ENCODE measurements at regions not wholly inside any gene's neighbourhood (a gene's known extent, or its start where the extent isn't known, plus 50 kb on each side); places are given as distances from the start of the nearest gene placed in this dataset.
"Not testable (repeated sequence)": the region's sequence is repeated elsewhere in the genome, so short reads cannot be mapped to it uniquely, and the experiment has no call there.

DNA sequence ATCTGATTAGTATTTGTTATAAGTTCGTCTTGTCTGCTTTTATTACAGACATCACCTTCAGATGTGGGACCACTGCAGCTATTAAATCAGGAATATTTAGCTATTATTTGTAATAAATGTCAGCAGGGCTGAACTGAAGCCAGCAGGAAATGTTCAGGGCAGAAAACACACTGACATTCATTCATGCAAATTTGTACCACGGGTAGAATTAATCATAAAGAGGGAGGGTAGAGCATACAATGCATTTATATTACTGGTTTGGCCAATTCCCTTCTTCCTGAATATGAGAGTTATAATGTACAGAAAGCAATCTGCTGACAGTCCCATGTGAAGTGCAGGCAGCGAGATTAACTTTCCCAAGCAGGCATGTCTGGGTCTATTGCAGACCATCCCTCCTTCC lies 117.3 kb upstream of the NUDT12 start:
- Histone ChIP-seq H4K20me1 (ENCODE audit: insufficient read depth, low read length) (no peaks in the 10 kb centered on the region), H3K9me3 (ENCODE audit: low read length) (no peaks in the 10 kb centered on the region), H3K27me3 (ENCODE audit: insufficient read depth, low read length) (no peaks in the 10 kb centered on the region), H3F3A (ENCODE audit: insufficient read depth, low read length) (no peaks in the 10 kb centered on the region), H3K4me3 (ENCODE audit: low read depth, low read length, poor library complexity, severe bottlenecking) (no peak overlapping the region), H3K9ac (ENCODE audit: low read length) (no peak overlapping the region), H3K4me2 (ENCODE audit: low read length) (no peak overlapping the region), H3K9me2 (ENCODE audit: low read depth, low read length) (no peaks in the 10 kb centered on the region), H2AFZ (ENCODE audit: low read length) (no peak overlapping the region), H3K4me1 (ENCODE audit: insufficient read depth, low read length, severe bottlenecking) (no peaks in the 10 kb centered on the region), H3K79me2 (ENCODE audit: insufficient read depth, low read length) (no peaks in the 10 kb centered on the region), H3K36me3 (ENCODE audit: insufficient read depth, low read length) (no peaks in the 10 kb centered on the region), H3K27ac (ENCODE audit: low read depth, low read length, poor library complexity, severe bottlenecking) (no peak overlapping the region)
- TF ChIP-seq, protein P1, sequence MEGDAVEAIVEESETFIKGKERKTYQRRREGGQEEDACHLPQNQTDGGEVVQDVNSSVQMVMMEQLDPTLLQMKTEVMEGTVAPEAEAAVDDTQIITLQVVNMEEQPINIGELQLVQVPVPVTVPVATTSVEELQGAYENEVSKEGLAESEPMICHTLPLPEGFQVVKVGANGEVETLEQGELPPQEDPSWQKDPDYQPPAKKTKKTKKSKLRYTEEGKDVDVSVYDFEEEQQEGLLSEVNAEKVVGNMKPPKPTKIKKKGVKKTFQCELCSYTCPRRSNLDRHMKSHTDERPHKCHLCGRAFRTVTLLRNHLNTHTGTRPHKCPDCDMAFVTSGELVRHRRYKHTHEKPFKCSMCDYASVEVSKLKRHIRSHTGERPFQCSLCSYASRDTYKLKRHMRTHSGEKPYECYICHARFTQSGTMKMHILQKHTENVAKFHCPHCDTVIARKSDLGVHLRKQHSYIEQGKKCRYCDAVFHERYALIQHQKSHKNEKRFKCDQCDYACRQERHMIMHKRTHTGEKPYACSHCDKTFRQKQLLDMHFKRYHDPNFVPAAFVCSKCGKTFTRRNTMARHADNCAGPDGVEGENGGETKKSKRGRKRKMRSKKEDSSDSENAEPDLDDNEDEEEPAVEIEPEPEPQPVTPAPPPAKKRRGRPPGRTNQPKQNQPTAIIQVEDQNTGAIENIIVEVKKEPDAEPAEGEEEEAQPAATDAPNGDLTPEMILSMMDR (IDR thresholded peaks at IDR 0.05; ENCODE audit: low read length): no peak
- TF ChIP-seq EZH2 (IDR thresholded peaks at IDR 0.05; ENCODE audit: borderline replicate concordance, low read length): no peak

DNA sequence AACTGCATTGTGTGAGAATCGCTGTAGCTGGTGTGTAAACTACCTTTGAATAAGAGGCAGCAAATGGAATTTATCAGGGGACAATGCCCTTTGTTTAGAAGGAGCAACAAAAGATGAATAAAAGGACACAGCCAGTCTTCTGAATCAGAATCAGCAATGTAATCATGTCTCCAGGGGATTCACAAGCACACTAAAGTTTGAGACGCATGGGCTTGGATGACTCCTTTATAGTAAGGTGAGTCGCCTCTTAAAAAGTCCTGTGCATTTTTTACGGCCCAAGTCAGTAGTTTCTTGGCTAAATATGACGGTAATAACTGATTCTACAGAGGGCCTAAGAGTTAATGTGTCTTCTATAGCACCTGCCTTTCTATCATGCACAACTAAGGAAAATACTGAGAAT lies 113.6 kb upstream of the NUDT12 start:
- not testable (repeated sequence) for H3K79me2 ChIP-seq (ENCODE audit: insufficient read depth, low read length); H3K9me2 ChIP-seq (ENCODE audit: low read depth, low read length); H3K4me3 ChIP-seq (ENCODE audit: low read depth, low read length, poor library complexity, severe bottlenecking); H3K4me1 ChIP-seq (ENCODE audit: insufficient read depth, low read length, severe bottlenecking); H2AFZ ChIP-seq (ENCODE audit: low read length); H3K27me3 ChIP-seq (ENCODE audit: insufficient read depth, low read length); H3K9ac ChIP-seq (ENCODE audit: low read length); H3K27ac ChIP-seq (ENCODE audit: low read depth, low read length, poor library complexity, severe bottlenecking); H3K36me3 ChIP-seq (ENCODE audit: insufficient read depth, low read length); H4K20me1 ChIP-seq (ENCODE audit: insufficient read depth, low read length); H3K4me2 ChIP-seq (ENCODE audit: low read length); H3K9me3 ChIP-seq (ENCODE audit: low read length); H3F3A ChIP-seq (ENCODE audit: insufficient read depth, low read length)

DNA sequence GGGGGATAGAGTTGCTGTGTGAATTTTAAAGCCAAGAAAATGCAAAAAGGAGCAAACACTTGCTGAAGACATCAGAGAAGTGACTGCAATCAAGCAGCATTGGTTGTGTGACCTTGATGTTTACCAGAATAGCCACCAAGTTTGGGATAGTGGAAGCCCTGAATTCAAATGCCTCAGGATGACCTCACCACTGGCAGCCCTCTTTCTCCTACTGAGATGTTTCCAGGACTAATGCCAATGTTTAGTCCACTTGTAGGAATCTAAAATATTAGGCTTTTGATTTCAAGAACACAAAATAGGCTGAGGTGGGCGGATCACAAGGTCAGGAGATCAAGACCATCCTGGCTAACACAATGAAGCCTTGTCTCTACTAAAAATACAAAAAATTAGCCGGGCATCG lies 112.2 kb upstream of the NUDT12 start:
- H3K27me3 ChIP-seq (ENCODE audit: insufficient read depth, low read length): no peaks in the 10 kb centered on the region
- H3K9ac ChIP-seq (ENCODE audit: low read length): no peak overlapping the region
- H2AFZ ChIP-seq (ENCODE audit: low read length): no peak overlapping the region
- H3K9me2 ChIP-seq (ENCODE audit: low read depth, low read length): no peaks in the 10 kb centered on the region
- no peaks in the 10 kb centered on the region for H3F3A ChIP-seq (ENCODE audit: insufficient read depth, low read length)
- H3K27ac ChIP-seq (ENCODE audit: low read depth, low read length, poor library complexity, severe bottlenecking): no peak overlapping the region
- no peaks in the 10 kb centered on the region for H3K9me3 ChIP-seq (ENCODE audit: low read length)
- H3K79me2 ChIP-seq (ENCODE audit: insufficient read depth, low read length): no peaks in the 10 kb centered on the region
- H4K20me1 ChIP-seq (ENCODE audit: insufficient read depth, low read length): no peaks in the 10 kb centered on the region
- H3K4me1 ChIP-seq (ENCODE audit: insufficient read depth, low read length, severe bottlenecking): no peaks in the 10 kb centered on the region
- no peaks in the 10 kb centered on the region for H3K36me3 ChIP-seq (ENCODE audit: insufficient read depth, low read length)
- no peak overlapping the region for H3K4me2 ChIP-seq (ENCODE audit: low read length)
- TF ChIP-seq, protein P1 (IDR thresholded peaks at IDR 0.05; ENCODE audit: low read length): no peak
- no peak for TF ChIP-seq EZH2 (IDR thresholded peaks at IDR 0.05; ENCODE audit: borderline replicate concordance, low read length)
- H3K4me3 ChIP-seq (ENCODE audit: low read depth, low read length, poor library complexity, severe bottlenecking): no peak overlapping the region

DNA sequence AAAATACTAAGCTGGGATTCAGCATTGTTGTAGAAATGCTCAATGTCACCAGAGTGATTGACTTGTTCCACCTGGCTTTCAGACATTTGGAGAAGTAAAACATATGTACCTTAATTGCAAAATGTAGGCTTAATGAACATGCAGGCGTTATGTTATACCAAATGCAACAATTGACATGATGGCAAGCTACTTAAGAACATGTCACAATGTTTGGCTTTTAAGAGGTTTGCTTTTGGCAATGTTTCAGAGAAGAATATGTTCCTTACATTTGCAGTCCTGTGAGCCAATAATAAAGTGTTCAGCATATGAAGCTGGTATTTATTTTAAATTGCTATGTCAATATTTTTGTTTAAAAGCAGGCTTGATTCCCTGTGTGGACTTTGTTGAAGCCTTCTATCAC lies 111.7 kb upstream of the NUDT12 start:
- no peaks in the 10 kb centered on the region for H3K79me2 ChIP-seq (ENCODE audit: insufficient read depth, low read length)
- no peak overlapping the region for H3K9ac ChIP-seq (ENCODE audit: low read length)
- no peaks in the 10 kb centered on the region for H3F3A ChIP-seq (ENCODE audit: insufficient read depth, low read length)
- H3K9me3 ChIP-seq (ENCODE audit: low read length): no peaks in the 10 kb centered on the region
- H3K4me1 ChIP-seq (ENCODE audit: insufficient read depth, low read length, severe bottlenecking): no peaks in the 10 kb centered on the region
- H3K4me3 ChIP-seq (ENCODE audit: low read depth, low read length, poor library complexity, severe bottlenecking): no peak overlapping the region
- H3K27ac ChIP-seq (ENCODE audit: low read depth, low read length, poor library complexity, severe bottlenecking): no peak overlapping the region
- TF ChIP-seq, protein P1 (IDR thresholded peaks at IDR 0.05; ENCODE audit: low read length): no peak
- no peak for TF ChIP-seq EZH2 (IDR thresholded peaks at IDR 0.05; ENCODE audit: borderline replicate concordance, low read length)
- H2AFZ ChIP-seq (ENCODE audit: low read length): no peak overlapping the region
- no peak overlapping the region for H3K4me2 ChIP-seq (ENCODE audit: low read length)
- no peaks in the 10 kb centered on the region for H3K27me3 ChIP-seq (ENCODE audit: insufficient read depth, low read length)
- no peaks in the 10 kb centered on the region for H4K20me1 ChIP-seq (ENCODE audit: insufficient read depth, low read length)
- H3K9me2 ChIP-seq (ENCODE audit: low read depth, low read length): no peaks in the 10 kb centered on the region
- H3K36me3 ChIP-seq (ENCODE audit: insufficient read depth, low read length): no peaks in the 10 kb centered on the region
